HEK293T (cell line): ENCODE measurements at regions not wholly inside any gene's neighbourhood (a gene's known extent, or its start where the extent isn't known, plus 50 kb on each side); places are given as distances from the start of the nearest gene placed in this dataset.

ENCODE experiments used
- CTCF ChIA-PET: fragments of 350-600 bp; formaldehyde crosslinking; extraction: SDS; loops from one replicate; lab custom pipeline; 2021; ENCODE audit warnings: antibody characterized with exemption, inconsistent platforms; lab: Yijun Ruan, JAX
- POLR2A ChIA-PET: fragments of 350-600 bp; formaldehyde crosslinking; extraction: SDS; loops from one replicate; lab custom pipeline; 2020; ENCODE audit warnings: antibody characterized with exemption, inconsistent platforms; lab: Yijun Ruan, JAX
- DNase-seq: peaks from one replicate; pipeline ENCODE4 v3.0.0; 2012; ENCODE audit warnings: mixed read lengths; ENCODE audit errors: extremely low spot score
- ARNT ChIP-seq: fragments of 450-650 bp; IDR thresholded peaks from 2 replicates; pipeline ENCODE4 v1.6.1; 2017; ENCODE audit warnings: mild to moderate bottlenecking
- BHLHE40 ChIP-seq: fragments of 450-650 bp; IDR thresholded peaks from 2 replicates; pipeline ENCODE4 v1.6.1; 2016; ENCODE audit warnings: mild to moderate bottlenecking, moderate library complexity, borderline replicate concordance
- CTBP1 ChIP-seq: fragments of 450-650 bp; IDR thresholded peaks from 2 replicates; pipeline ENCODE4 v1.6.1; 2016; ENCODE audit warnings: borderline replicate concordance
- ELF4 ChIP-seq: fragments of 450-650 bp; IDR thresholded peaks from 2 replicates; pipeline ENCODE4 v1.6.1; 2017; ENCODE audit warnings: antibody characterized with exemption
- FOXA1 ChIP-seq: fragments of 450-650 bp; IDR thresholded peaks from 2 replicates; pipeline ENCODE4 v1.6.1; 2016; ENCODE audit warnings: mild to moderate bottlenecking
- FOXK2 ChIP-seq: fragments of 450-650 bp; IDR thresholded peaks from 2 replicates; pipeline ENCODE4 v1.6.1; 2016; ENCODE audit warnings: mild to moderate bottlenecking
- FOXM1 ChIP-seq: fragments of 450-650 bp; IDR thresholded peaks from 2 replicates; pipeline ENCODE4 v1.6.1; 2017; ENCODE audit warnings: mild to moderate bottlenecking, borderline replicate concordance
- HDGF ChIP-seq: fragments of 450-650 bp; IDR thresholded peaks from 2 replicates; pipeline ENCODE4 v1.6.1; 2017; ENCODE audit warnings: antibody characterized with exemption, borderline replicate concordance
- L3MBTL2 ChIP-seq: fragments of 450-650 bp; conservative IDR thresholded peaks from 2 replicates; pipeline ENCODE4 v1.6.1; 2016; ENCODE audit warnings: mild to moderate bottlenecking
- LEF1 ChIP-seq: fragments of 450-650 bp; IDR thresholded peaks from 2 replicates; pipeline ENCODE4 v1.6.1; 2017; ENCODE audit warnings: mild to moderate bottlenecking, borderline replicate concordance
- NFRKB ChIP-seq: fragments of 450-650 bp; IDR thresholded peaks from 2 replicates; pipeline ENCODE4 v1.6.1; 2016; ENCODE audit warnings: mild to moderate bottlenecking, moderate library complexity
- PKNOX1 ChIP-seq: fragments of 450-650 bp; IDR thresholded peaks from 2 replicates; pipeline ENCODE4 v1.6.1; 2016
- SP1 ChIP-seq: fragments of 450-650 bp; IDR thresholded peaks from 2 replicates; pipeline ENCODE4 v1.6.1; 2017
- SUZ12 ChIP-seq: fragments of 450-650 bp; IDR thresholded peaks from 2 replicates; pipeline ENCODE4 v1.6.1; 2016; ENCODE audit warnings: mild to moderate bottlenecking
- TARDBP ChIP-seq: fragments of 450-650 bp; IDR thresholded peaks from 2 replicates; pipeline ENCODE4 v1.6.1; 2016
- ZNF384 ChIP-seq: fragments of 450-650 bp; IDR thresholded peaks from 2 replicates; pipeline ENCODE4 v1.6.1; 2016

GRCh38 chr20:59412875-59413284, 112.5 kb downstream of the EDN3 start:
- ChIA-PET CTCF (no interaction called here), POLR2A (no interaction called here)
- TF ChIP-seq SP1 (no peak), FOXA1 (no peak), NFRKB (no peak), L3MBTL2 (no peak), FOXM1 (no peak), SUZ12 (no peak), BHLHE40 (no peak), LEF1 (no peak), TARDBP (no peak), HDGF (no peak), CTBP1 (no peak), ZNF384 (no peak), ARNT (no peak), ELF4 (no peak), FOXK2 (no peak), PKNOX1 (no peak)
- DNase-seq: no peak

- no peak for DNase-seq
- POLR2A ChIA-PET: no interaction called here
- CTCF ChIA-PET: no interaction called here
- no peak for TF ChIP-seq LEF1
- TF ChIP-seq FOXK2: no peak
- TF ChIP-seq L3MBTL2: no peak
- no peak for TF ChIP-seq FOXM1
- TF ChIP-seq TARDBP: no peak
- TF ChIP-seq ELF4: no peak
- TF ChIP-seq ARNT: no peak
- no peak for TF ChIP-seq HDGF
- TF ChIP-seq SUZ12: no peak
- no peak for TF ChIP-seq BHLHE40
- TF ChIP-seq ZNF384: no peak
- no peak for TF ChIP-seq SP1
- no peak for TF ChIP-seq CTBP1
- TF ChIP-seq FOXA1: no peak
- TF ChIP-seq NFRKB: no peak
- TF ChIP-seq PKNOX1: no peak
Observed at GRCh38 chr20:59413326-59413865, 113.0 kb downstream of the EDN3 start.

- CTCF ChIA-PET: interaction anchor here (0.5 kb wide), 1 partner anchor 11 kb away, joined by 3 read pairs; no protein-coding TSS in a partner anchor
- no peak for DNase-seq
- no peak for TF ChIP-seq PKNOX1
- no peak for TF ChIP-seq NFRKB
- no peak for TF ChIP-seq SUZ12
- no peak for TF ChIP-seq ELF4
- no peak for TF ChIP-seq FOXM1
- TF ChIP-seq SP1: no peak
- TF ChIP-seq CTBP1: no peak
- no peak for TF ChIP-seq TARDBP
- no peak for TF ChIP-seq BHLHE40
- no peak for TF ChIP-seq LEF1
- TF ChIP-seq FOXA1: no peak
- no peak for TF ChIP-seq L3MBTL2
- TF ChIP-seq HDGF: no peak
- TF ChIP-seq FOXK2: no peak
- no peak for TF ChIP-seq ARNT
- no peak for TF ChIP-seq ZNF384
- POLR2A ChIA-PET: no interaction called here
Observed at GRCh38 chr20:59414936-59415623, 114.7 kb downstream of the EDN3 start.

- CTCF ChIA-PET: no interaction called here
- POLR2A ChIA-PET: no interaction called here
- DNase-seq: no peak
- TF ChIP-seq LEF1: no peak
- TF ChIP-seq ZNF384: no peak
- no peak for TF ChIP-seq FOXK2
- TF ChIP-seq BHLHE40: no peak
- TF ChIP-seq PKNOX1: no peak
- TF ChIP-seq ARNT: no peak
- no peak for TF ChIP-seq L3MBTL2
- TF ChIP-seq TARDBP: no peak
- no peak for TF ChIP-seq FOXA1
- TF ChIP-seq CTBP1: no peak
- no peak for TF ChIP-seq NFRKB
- no peak for TF ChIP-seq SP1
- TF ChIP-seq SUZ12: no peak
- TF ChIP-seq ELF4: no peak
- no peak for TF ChIP-seq FOXM1
Observed at GRCh38 chr20:59416916-59417315, 116.5 kb downstream of the EDN3 start.

- ChIA-PET POLR2A (no interaction called here), CTCF (no interaction called here)
- no peak for TF ChIP-seq TARDBP
- no peak for TF ChIP-seq HDGF
- no peak for TF ChIP-seq SUZ12
- no peak for TF ChIP-seq PKNOX1
- no peak for TF ChIP-seq L3MBTL2
- TF ChIP-seq LEF1: no peak
- no peak for TF ChIP-seq FOXA1
- no peak for TF ChIP-seq FOXK2
- TF ChIP-seq SP1: no peak
- TF ChIP-seq BHLHE40: no peak
- no peak for TF ChIP-seq FOXM1
- TF ChIP-seq NFRKB: no peak
- TF ChIP-seq ELF4: no peak
- no peak for DNase-seq
Observed at GRCh38 chr20:59421089-59421488, 120.7 kb downstream of the EDN3 start.
